ENCODE measurements at regions not wholly inside any gene's neighbourhood (a gene's known extent, or its start where the extent isn't known, plus 50 kb on each side); places are given as distances from the start of the nearest gene placed in this dataset.

DNA sequence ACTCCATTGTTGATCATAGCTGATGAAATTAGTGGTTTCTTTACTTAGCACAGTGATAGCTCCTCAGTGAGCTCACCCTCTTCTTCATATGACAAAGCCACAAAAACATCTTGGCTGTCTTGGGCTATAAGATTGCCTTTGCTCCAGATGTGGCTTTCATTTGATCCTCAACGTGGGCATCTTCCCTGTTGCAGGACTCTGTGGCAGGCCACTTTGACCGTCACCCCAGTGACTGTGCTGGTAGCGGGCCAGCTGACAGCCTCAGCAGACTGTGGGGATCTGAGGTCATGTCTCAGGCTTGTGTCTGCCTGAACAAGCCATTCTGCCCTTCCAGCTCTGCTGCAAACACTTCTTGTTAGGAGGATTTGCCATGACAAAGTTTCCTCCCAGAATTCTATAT is 422.2 kb downstream of the NR2F1-AS1 start:
- no peak for DNase-seq

DNA sequence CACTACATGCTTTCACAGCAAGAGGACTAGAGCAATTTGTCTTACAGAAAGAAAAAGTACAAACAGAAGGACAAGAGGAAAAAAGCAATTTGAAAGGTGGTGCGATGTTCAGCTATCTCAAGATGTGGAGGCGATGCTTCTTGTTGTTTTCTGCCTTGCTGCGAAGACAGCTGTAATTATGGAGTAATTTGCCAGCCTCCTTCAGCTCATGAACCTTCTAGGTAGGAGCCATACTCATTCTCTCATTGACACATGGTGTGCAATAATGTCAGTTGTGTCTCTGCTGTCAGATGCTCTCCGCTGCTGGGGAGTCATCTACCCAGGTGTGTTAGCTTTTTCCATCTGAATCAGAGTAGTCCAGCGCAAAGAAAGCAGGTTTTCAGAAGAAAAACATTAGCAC is 424.5 kb downstream of the NR2F1-AS1 start:
- no peak for DNase-seq

DNA sequence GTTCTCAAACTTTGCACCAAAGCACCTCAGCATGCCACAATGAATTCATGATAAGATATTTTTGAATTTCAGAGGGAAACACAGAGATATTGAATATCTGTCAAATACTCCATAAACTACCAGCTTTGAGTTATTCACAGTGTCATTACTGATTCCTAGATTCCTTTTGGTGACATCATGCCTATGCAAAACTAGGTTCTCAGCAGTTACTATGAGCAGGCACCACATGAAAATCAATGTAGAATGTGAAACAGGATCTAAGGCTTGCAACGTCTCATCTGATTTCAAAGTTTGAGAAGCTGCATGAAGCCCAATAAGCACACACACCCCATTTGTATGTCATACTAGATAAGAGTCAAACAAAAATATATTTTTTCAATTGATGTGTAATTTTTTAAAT is 426.5 kb downstream of the NR2F1-AS1 start:
- DNase-seq = no peak

DNA sequence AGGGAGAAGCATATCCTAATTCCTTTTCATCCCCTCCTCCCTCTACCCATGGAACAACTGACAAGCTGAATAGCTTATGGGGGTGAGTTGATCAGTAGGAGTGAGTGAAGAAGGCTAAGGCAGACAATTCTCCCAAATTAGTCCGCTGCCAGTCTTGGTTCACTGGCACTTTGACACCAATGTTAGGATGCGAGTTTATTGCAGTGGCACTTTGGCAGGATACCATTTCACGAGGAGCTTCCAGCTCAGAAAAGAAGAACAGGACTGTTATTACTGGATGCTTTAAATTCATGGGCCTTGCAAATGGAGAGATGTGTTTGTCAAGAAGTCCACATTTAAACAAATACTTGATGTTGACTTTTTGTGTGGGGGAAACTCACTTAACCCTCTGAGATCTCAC is 427.6 kb downstream of the NR2F1-AS1 start:
- no peak for DNase-seq

DNA sequence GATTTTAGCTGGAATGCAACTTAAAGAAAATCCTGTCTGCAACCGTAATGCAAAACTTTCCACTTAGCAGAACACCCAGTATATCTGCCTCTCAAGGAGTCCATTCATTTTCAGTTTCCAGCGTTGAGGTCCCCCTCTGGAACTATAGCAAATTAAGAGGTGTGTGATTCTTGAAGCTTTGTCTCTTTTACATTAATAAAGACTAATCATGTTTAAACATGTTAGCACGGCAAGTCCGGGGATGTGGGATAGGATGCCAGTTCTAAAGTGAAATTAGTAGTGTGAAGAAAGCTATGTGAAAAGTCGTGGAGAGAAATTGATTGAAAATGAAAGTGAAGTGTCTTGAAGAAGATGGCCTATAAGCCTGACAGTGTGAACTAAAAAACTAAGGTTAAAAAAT is 429.1 kb downstream of the NR2F1-AS1 start:
- DNase-seq = no peak

- DNase-seq = no peak
These were observed 429.9 kb downstream of the NR2F1-AS1 start for GRCh38 chr5:93151121-93151520.

DNA sequence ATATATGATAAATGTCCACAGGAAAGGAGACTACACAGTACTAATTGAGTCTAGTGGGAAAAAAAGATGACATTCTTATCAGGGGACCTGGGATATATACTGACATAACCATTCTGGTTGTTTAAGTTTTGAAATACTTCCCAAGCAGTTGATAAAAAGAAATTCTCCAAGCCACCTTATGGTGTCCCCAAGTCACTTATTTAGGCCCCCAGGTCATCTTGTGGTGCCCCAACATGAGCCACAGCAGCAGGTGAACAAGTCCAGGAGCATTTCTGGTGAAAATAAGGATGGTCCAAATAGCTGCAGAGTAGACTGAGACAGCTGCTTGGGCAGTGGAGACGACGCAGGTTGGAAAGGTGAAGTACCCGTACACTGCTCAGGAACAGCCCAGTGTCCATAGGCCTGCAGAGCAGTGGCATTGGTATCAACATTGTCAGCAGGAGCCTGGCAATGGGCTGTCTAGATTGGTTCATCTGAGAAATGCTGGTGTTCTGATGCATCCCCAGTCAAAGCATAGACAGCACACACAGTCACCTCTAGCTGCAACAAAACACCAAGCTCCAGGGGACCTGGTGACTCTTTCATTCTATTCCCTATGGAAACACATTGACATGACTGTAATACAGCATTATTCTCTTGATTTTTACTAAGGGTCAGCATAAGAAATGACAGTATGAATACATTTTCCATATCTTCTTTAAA is 430.6 kb downstream of the NR2F1-AS1 start:
- no peak for DNase-seq

- no peak for DNase-seq
These were observed 435.3 kb downstream of the NR2F1-AS1 start for GRCh38 chr5:93145767-93146166.

- no peak for DNase-seq
These were observed 436.0 kb downstream of the NR2F1-AS1 start for GRCh38 chr5:93145019-93145418.

DNA sequence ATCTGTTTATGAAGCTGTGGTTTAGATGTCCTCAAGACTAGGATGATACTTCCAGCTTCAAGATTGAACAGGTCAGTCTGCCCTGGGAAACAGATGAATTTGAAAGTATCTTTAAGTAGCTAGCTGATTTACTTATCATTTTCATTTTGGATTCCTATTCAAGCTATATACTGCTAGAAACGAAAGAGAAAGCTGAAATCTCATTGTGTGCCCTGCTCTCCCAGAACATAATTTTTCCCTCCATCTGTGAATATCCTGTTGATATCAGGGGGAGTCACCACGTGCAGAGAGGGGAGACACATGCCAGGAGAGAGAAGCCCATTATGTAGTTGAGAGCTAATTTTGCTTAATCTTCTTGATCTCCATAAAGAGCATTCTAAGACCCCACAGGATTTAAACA is 439.1 kb downstream of the NR2F1-AS1 start:
- DNase-seq = no peak

GRCh38 chr5:93130624-93131490 is 450.2 kb downstream of the NR2F1-AS1 start:
- no peak for DNase-seq

- DNase-seq = no peak
These were observed 454.4 kb downstream of the NR2F1-AS1 start for GRCh38 chr5:93126634-93127033.

GRCh38 chr5:93123127-93123526 is 457.9 kb downstream of the NR2F1-AS1 start:
- no peak for DNase-seq

GRCh38 chr5:93122446-93122845 is 458.6 kb downstream of the NR2F1-AS1 start:
- DNase-seq = no peak

DNA sequence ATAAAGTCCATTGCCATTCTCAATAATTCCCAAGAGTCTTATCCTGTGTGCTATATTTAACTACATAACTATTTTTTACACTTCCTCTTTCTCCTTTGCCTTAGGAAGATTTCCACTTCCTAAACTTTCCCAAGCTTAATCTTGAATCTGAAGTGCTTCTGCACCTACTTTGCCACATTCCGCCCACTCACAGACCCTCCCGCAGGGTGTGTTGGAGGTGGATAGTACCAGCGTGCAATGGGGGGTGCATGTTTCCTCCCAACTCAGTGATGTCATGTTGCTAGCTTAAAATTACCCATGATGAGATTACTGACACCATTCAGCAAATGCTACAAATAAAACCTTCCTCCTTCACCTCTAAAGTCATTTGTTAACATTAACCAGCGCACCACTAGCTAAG is 460.2 kb downstream of the NR2F1-AS1 start:
- DNase-seq = no peak

- no peak for DNase-seq
These were observed 461.0 kb downstream of the NR2F1-AS1 start for GRCh38 chr5:93120051-93120450.

GRCh38 chr5:93117751-93118531 is 463.1 kb downstream of the NR2F1-AS1 start:
- no peak for DNase-seq

DNA sequence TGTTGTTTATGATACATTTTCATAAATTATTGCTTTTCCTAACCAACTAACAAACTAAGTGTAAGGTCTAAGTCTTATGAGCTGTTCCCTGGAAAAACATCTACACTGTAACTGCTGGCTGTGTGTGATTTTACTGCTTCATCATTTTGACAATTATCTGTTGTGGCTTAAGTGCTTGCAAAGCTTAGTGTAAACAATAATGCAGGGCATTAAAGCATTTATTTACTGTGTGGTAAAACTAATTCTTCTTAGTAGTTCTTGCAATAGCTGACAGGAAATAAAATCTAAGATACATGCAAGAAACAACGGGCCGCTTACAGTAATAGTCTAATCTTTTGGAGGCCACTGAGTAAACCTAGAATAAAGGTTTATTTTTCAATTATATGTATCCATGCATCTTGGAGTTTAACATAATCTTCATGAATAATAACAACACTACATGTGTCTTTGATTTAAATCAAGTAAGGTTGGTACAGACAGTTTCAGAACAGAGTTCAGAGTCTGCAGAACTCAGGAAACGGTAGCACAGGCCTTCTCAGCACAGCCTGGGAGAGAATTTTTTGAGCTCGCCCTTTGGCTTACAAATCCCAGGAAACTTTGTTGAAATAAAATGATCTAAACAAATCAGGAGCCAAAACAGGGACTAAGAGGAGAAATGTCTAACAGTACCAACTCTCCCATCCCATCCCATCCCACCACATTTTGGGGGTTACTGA is 473.1 kb downstream of the NR2F1-AS1 start:
- DNase-seq = no peak

GRCh38 chr5:93107141-93107540 is 473.9 kb downstream of the NR2F1-AS1 start:
- no peak for DNase-seq

- DNase-seq = no peak
These were observed 479.4 kb downstream of the NR2F1-AS1 start for GRCh38 chr5:93101661-93102060.

- DNase-seq = no peak
These were observed 480.0 kb downstream of the NR2F1-AS1 start for GRCh38 chr5:93100976-93101375.

DNA sequence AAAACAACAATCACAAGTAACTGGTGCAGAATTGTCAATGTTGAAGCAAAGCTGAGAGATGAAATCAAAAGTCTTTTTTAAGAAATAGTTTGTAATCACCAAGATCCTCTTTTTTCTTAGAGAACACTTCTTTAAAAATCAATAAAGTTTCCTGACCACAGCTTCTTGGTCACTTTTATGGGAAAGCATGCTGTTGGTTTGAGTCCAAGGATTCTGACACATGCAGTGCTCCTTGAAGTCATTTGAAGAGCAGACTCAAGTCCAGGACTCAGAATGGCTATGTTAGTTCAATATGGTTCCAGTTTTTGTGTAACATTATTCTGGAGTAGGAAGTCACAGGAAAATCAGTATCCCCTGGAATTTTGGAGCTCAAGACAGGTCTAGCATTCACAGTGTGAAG is 480.6 kb downstream of the NR2F1-AS1 start:
- DNase-seq = no peak

- no peak for DNase-seq
These were observed 481.1 kb downstream of the NR2F1-AS1 start for GRCh38 chr5:93099902-93100347.
